Transverse colon (tissue), 4 donors: ENCODE measurements at regions not wholly inside any gene's neighbourhood (a gene's known extent, or its start where the extent isn't known, plus 50 kb on each side); places are given as distances from the start of the nearest gene placed in this dataset.
"Not testable (repeated sequence)": the region's sequence is repeated elsewhere in the genome, so short reads cannot be mapped to it uniquely, and the experiment has no call there.

Experiments
- DNase-seq: peaks from one replicate; pipeline ENCODE4 v3.0.0-alpha.2; 2019
- H3K27ac ChIP-seq, 4 donors: fragments of 200-600 bp; sonication (generic); 2 replicates each; pipeline ENCODE4 v1.5.1; 2016 to 2018; ENCODE audit warnings: inconsistent platforms in 4 of 4
- H3K27me3 ChIP-seq: fragments of 200-600 bp; sonication (generic); 2 replicates; pipeline ENCODE4 v1.5.1; 2017; ENCODE audit warnings: inconsistent platforms
- H3K36me3 ChIP-seq, 4 donors: fragments of 200-600 bp; sonication (generic); 2 replicates each; pipeline ENCODE4 v1.5.1; 2017 to 2019; ENCODE audit warnings: inconsistent platforms in 4 of 4
- H3K4me1 ChIP-seq, 4 donors: fragments of 200-600 bp; sonication (generic); 2 replicates each; pipeline ENCODE4 v1.5.1; 2017 to 2020; ENCODE audit warnings: inconsistent platforms in 4 of 4
- H3K4me3 ChIP-seq, 4 donors: fragments of 200-600 bp; sonication (generic); 1 replicate in 1 of 4; 2 replicates in 3 of 4; pipeline versions ENCODE4 v1.5.1 to v1.6.1; 2017 to 2019; ENCODE audit warnings: inconsistent platforms in 4 of 4
- H3K9me3 ChIP-seq, 2 donors: fragments of 200-600 bp; sonication (generic); 2 replicates each; pipeline ENCODE4 v1.5.1; 2017 to 2019; ENCODE audit warnings: inconsistent platforms in 2 of 2
- EP300 ChIP-seq: sonication (generic); formaldehyde crosslinking; IDR thresholded peaks from one replicate; pipeline ENCODE4 v1.6.1; 2017; ENCODE audit warnings: antibody characterized with exemption, low read depth
- POLR2A ChIP-seq: fragments of 450-650 bp; IDR thresholded peaks from one replicate; pipeline ENCODE4 v1.6.1; 2016; ENCODE audit warnings: antibody characterized with exemption, mild to moderate bottlenecking, moderate library complexity
- POLR2AphosphoS5 ChIP-seq, 3 donors: sonication (generic); formaldehyde crosslinking; IDR thresholded peaks; one replicate each; pipeline ENCODE4 v1.6.1; 2016; ENCODE audit warnings: antibody characterized with exemption in 3 of 3
- WGBS, 2 donors: methylation state at CpG; one replicate each; pipeline ENCODE4 v1.1.5; 2018; ENCODE audit warnings: low coverage in 1 of 2; 5-methylcytosine and 5-hydroxymethylcytosine counted together
- in situ Hi-C, 4 donors: fragments of 200-750 bp; cut with MboI; loops; one replicate each; pipeline versions ENCODE4 v1.15.0 to v1.15.1; 2017; ENCODE audit warnings: low sequenced_read_pairs in 3 of 4, low pct_ligation_motif_present in 1 of 4, low pct_unique_long_range_greater_than_20kb in 1 of 4
- intact Hi-C: fragments of 100-400 bp; cut with DNase I; formaldehyde crosslinking; loops from one replicate; pipeline ENCODE4 v1.15.1; 2023; ENCODE audit warnings: low total_unique reads
- TF ChIP-seq, protein P1 (sequence below), 5 experiments: fragments of 200-600 bp in 3 of 5; fragments of 450-650 bp in 2 of 5; sonication (generic) in 3 of 5; IDR thresholded peaks; 1 replicate in 2 of 5; 2 replicates in 3 of 5; pipeline ENCODE4 v1.5.1; 2016 to 2017; ENCODE audit warnings: antibody characterized with exemption in 5 of 5, inconsistent platforms in 3 of 5, mild to moderate bottlenecking in 2 of 5, moderate library complexity in 1 of 5

- intact Hi-C loops: no loop called here
These were observed 604.1 kb downstream of the GRXCR1 start for GRCh38 chr4:43496602-43497001.

DNA sequence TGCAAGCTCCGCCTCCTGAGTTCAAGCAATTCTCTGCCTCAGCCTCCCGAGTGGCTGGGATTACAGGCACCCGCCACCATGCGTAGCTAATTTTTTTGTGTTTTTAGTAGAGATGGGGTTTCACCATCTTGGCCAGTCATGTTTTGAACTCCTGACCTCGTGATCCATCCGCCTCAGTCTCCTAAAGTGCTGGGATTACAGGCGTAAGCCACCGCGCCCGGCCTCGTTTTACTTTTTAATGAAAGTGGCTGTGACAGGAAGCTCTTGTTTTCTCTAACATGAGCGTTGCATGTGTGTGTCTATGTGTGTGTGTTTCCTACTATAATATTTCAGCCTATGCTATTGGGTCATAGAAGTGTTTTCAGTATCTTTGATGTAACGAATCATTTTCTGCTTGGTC, 613.3 kb downstream of the GRXCR1 start:
- H3K27me3 ChIP-seq, H3K4me3 ChIP-seq, intact Hi-C loops, H3K9me3 ChIP-seq, H3K36me3 ChIP-seq, DNase-seq, H3K27ac ChIP-seq, H3K4me1 ChIP-seq, in situ Hi-C loops: not testable (repeated sequence)
- 84 to 92% methylated on average over 10 to 13 of the region's 13 CpGs for WGBS, 2 donors

More at GRCh38 chr4:43496602-43497001, 604.1 kb downstream of the GRXCR1 start:
- DNase-seq: no peak
- Histone ChIP-seq H3K27ac (no peak overlapping the region), H3K9me3 (peaks cover 0 to 4% of the 10 kb centered on the region in 2 donors), H3K4me3 (no peak overlapping the region), H3K36me3 (no peaks in the 10 kb centered on the region), H3K27me3 (no peaks in the 10 kb centered on the region), H3K4me1 (no peaks in the 10 kb centered on the region)
- TF ChIP-seq, protein P1, sequence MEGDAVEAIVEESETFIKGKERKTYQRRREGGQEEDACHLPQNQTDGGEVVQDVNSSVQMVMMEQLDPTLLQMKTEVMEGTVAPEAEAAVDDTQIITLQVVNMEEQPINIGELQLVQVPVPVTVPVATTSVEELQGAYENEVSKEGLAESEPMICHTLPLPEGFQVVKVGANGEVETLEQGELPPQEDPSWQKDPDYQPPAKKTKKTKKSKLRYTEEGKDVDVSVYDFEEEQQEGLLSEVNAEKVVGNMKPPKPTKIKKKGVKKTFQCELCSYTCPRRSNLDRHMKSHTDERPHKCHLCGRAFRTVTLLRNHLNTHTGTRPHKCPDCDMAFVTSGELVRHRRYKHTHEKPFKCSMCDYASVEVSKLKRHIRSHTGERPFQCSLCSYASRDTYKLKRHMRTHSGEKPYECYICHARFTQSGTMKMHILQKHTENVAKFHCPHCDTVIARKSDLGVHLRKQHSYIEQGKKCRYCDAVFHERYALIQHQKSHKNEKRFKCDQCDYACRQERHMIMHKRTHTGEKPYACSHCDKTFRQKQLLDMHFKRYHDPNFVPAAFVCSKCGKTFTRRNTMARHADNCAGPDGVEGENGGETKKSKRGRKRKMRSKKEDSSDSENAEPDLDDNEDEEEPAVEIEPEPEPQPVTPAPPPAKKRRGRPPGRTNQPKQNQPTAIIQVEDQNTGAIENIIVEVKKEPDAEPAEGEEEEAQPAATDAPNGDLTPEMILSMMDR (IDR thresholded peaks at IDR 0.05): no peak
- TF ChIP-seq POLR2A (no peak), EP300 (no peak), POLR2AphosphoS5 (IDR thresholded peaks at IDR 0.05) (no peak)
- 32 to 61% methylated on average over 2 of the region's 2 CpGs for WGBS, 2 donors
- in situ Hi-C loops: no loop called here

GRCh38 chr4:43512253-43512652, 619.7 kb downstream of the GRXCR1 start:
- no peak for DNase-seq
- H3K4me1 ChIP-seq: no peaks in the 10 kb centered on the region
- WGBS, 2 donors: 90 to 100% methylated on average over 1 of the region's 1 CpG
- in situ Hi-C loops (no loop called here), intact Hi-C loops (no loop called here)
- H3K4me3 ChIP-seq: no peak overlapping the region
- no peaks in the 10 kb centered on the region for H3K27me3 ChIP-seq
- TF ChIP-seq POLR2A (no peak), POLR2AphosphoS5 (IDR thresholded peaks at IDR 0.05) (no peak), EP300 (no peak)
- TF ChIP-seq, protein P1 (IDR thresholded peaks at IDR 0.05): no peak
- H3K36me3 ChIP-seq: no peaks in the 10 kb centered on the region
- no peak overlapping the region for H3K27ac ChIP-seq
- peaks cover 0 to 6% of the 10 kb centered on the region in 2 donors for H3K9me3 ChIP-seq

DNA sequence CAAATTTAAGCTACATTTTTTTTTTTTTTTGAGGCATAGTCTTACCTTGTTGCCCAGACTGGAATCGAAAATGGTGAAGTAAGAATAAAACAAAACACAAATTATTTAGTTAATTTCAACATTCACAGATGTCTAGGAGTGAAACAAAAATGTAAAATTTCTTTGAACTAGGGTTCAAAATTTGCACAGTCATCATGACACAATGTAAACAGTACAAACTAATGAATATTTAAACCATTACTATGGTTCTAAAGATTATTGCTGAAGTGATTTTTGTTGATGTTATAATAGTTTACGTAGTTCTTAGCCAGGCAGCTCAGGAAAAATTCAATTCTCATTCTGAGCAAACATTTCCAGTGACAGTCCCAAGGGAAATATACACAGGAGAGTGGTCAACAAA, 633.1 kb downstream of the GRXCR1 start:
- Histone ChIP-seq H3K27me3 (no peaks in the 10 kb centered on the region), H3K27ac (no peak overlapping the region), H3K4me3 (no peak overlapping the region), H3K36me3 (no peaks in the 10 kb centered on the region), H3K9me3 (no peaks in the 10 kb centered on the region), H3K4me1 (no peaks in the 10 kb centered on the region)
- in situ Hi-C loops (no loop called here), intact Hi-C loops (no loop called here)
- no peak for DNase-seq
- TF ChIP-seq, protein P1 (IDR thresholded peaks at IDR 0.05): no peak
- TF ChIP-seq POLR2AphosphoS5 (IDR thresholded peaks at IDR 0.05) (no peak), POLR2A (no peak), EP300 (no peak)
- WGBS, 2 donors: 73 to 79% methylated on average over 2 of the region's 2 CpGs

- 45 to 55% methylated on average over 1 of the region's 1 CpG for WGBS, 2 donors
- Histone ChIP-seq H3K27ac (no peak overlapping the region), H3K36me3 (no peaks in the 10 kb centered on the region), H3K4me1 (no peaks in the 10 kb centered on the region), H3K27me3 (no peaks in the 10 kb centered on the region), H3K9me3 (peaks cover 0 to 9% of the 10 kb centered on the region in 2 donors), H3K4me3 (no peak overlapping the region)
- intact Hi-C loops: no loop called here
- in situ Hi-C loops: no loop called here
- DNase-seq: no peak
- TF ChIP-seq, protein P1 (IDR thresholded peaks at IDR 0.05): no peak
- TF ChIP-seq POLR2A (no peak), POLR2AphosphoS5 (IDR thresholded peaks at IDR 0.05) (no peak), EP300 (no peak)
These were observed 655.0 kb downstream of the GRXCR1 start for GRCh38 chr4:43547561-43547960.
